H1 (cell line): ENCODE measurements at regions not wholly inside any gene's neighbourhood (a gene's known extent, or its start where the extent isn't known, plus 50 kb on each side); places are given as distances from the start of the nearest gene placed in this dataset.

Experiments used
- ASH2L ChIP-seq: fragments of 200-600, 300-600 bp; sonication (generic); IDR thresholded peaks from one replicate; pipeline ENCODE4 v1.7.1; 2017; ENCODE audit warnings: low read length
- EP300 ChIP-seq, 2 experiments: IDR thresholded peaks; 1 replicate in 1 of 2; 2 replicates in 1 of 2; pipeline ENCODE4 v1.6.1; 2011 to 2012; ENCODE audit warnings: low read depth in 2 of 2, low read length in 2 of 2, mild to moderate bottlenecking in 2 of 2, borderline replicate concordance in 1 of 2, inconsistent platforms in 1 of 2, moderate library complexity in 1 of 2
- EZH2 ChIP-seq: fragments of 200-600 bp; sonication (generic); IDR thresholded peaks from 2 replicates; pipeline ENCODE4 v1.7.1; 2012; ENCODE audit warnings: low read depth, mild to moderate bottlenecking, moderate library complexity, low read length, inconsistent platforms; ENCODE audit not compliant: severe bottlenecking
- KDM1A ChIP-seq: fragments of 200-600, 300-600 bp; sonication (generic); IDR thresholded peaks from 2 replicates; pipeline ENCODE4 v1.7.1; 2016; ENCODE audit warnings: mild to moderate bottlenecking, low read length, borderline replicate concordance
- MAFK ChIP-seq: IDR thresholded peaks from 2 replicates; pipeline ENCODE4 v1.6.1; 2012; ENCODE audit warnings: low read depth, mild to moderate bottlenecking, improper control_type of control experiment, low read length
- POLR2A ChIP-seq, 2 experiments: IDR thresholded peaks; 1 replicate in 1 of 2; 2 replicates in 1 of 2; pipeline ENCODE4 v1.6.1; 2011; ENCODE audit warnings: low read depth in 2 of 2, low read length in 2 of 2, mild to moderate bottlenecking in 2 of 2; ENCODE audit errors: control extremely low read depth in 1 of 2
- POLR2AphosphoS5 ChIP-seq: IDR thresholded peaks from 2 replicates; pipeline ENCODE4 v1.6.1; 2011; ENCODE audit warnings: low read depth, low read length
- RBBP5 ChIP-seq: IDR thresholded peaks from 2 replicates; pipeline ENCODE4 v1.7.1; 2012; ENCODE audit warnings: low read depth, mild to moderate bottlenecking, inconsistent platforms, low read length, moderate library complexity, borderline replicate concordance
- SUZ12 ChIP-seq: fragments of 200-600 bp; sonication (generic); IDR thresholded peaks from 2 replicates; pipeline ENCODE4 v1.6.1; 2012; ENCODE audit warnings: mild to moderate bottlenecking, inconsistent platforms, low read length, moderate library complexity, mixed read lengths
- TEAD4 ChIP-seq: IDR thresholded peaks from 2 replicates; pipeline ENCODE4 v1.6.1; 2012; ENCODE audit warnings: low read depth, low read length, inconsistent platforms, mixed read lengths
- TF ChIP-seq, protein P1 (sequence below), 3 experiments: IDR thresholded peaks; 1 replicate in 2 of 3; 2 replicates in 1 of 3; pipeline versions ENCODE4 v1.5.1 to v1.6.1; 2011; ENCODE audit warnings: low read length in 3 of 3, mild to moderate bottlenecking in 3 of 3, inconsistent platforms in 2 of 3, low read depth in 1 of 3, moderate library complexity in 1 of 3; ENCODE audit not compliant: insufficient read depth in 1 of 3; ENCODE audit errors: control extremely low read depth in 1 of 3
- TF ChIP-seq, protein P2 (sequence below): IDR thresholded peaks from 2 replicates; pipeline ENCODE4 v1.6.1; 2011; ENCODE audit warnings: low read length, improper control_type of control experiment

DNA sequence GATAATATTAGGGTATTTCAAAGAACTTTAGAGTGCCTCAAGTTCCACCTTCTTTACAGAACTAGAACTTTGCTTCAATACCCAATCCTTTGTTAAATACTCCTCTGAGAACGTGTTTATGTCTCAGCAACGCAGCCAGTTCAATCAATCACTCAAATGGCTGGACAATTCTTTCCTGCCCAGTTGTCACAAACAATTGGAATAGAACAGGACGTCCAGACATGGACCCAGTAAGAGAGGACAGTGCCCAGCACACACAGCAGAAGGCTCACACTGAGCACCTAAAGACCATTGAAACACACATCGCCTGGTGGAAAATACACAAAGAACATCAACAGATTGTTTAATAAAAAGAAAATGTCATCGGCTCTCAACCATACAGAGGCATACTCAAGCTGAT, 140.6 kb downstream of the TTLL2 start:
- TF ChIP-seq POLR2A (IDR thresholded peaks at IDR 0.05; ENCODE audit: control extremely low read depth in 1 of 2, low read depth in 2 of 2, low read length in 2 of 2) (no peak), POLR2AphosphoS5 (no peak), SUZ12 (no peak), MAFK (no peak), EZH2 (no peak), RBBP5 (no peak), ASH2L (no peak), TEAD4 (no peak), EP300 (IDR thresholded peaks at IDR 0.05; ENCODE audit: borderline replicate concordance in 1 of 2, low read depth in 2 of 2, low read length in 2 of 2) (no peak), KDM1A (no peak)
- TF ChIP-seq, protein P1, sequence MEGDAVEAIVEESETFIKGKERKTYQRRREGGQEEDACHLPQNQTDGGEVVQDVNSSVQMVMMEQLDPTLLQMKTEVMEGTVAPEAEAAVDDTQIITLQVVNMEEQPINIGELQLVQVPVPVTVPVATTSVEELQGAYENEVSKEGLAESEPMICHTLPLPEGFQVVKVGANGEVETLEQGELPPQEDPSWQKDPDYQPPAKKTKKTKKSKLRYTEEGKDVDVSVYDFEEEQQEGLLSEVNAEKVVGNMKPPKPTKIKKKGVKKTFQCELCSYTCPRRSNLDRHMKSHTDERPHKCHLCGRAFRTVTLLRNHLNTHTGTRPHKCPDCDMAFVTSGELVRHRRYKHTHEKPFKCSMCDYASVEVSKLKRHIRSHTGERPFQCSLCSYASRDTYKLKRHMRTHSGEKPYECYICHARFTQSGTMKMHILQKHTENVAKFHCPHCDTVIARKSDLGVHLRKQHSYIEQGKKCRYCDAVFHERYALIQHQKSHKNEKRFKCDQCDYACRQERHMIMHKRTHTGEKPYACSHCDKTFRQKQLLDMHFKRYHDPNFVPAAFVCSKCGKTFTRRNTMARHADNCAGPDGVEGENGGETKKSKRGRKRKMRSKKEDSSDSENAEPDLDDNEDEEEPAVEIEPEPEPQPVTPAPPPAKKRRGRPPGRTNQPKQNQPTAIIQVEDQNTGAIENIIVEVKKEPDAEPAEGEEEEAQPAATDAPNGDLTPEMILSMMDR (IDR thresholded peaks at IDR 0.05; ENCODE audit: control extremely low read depth in 1 of 3, insufficient read depth in 1 of 3, low read depth in 1 of 3, low read length in 3 of 3) = no peak
- TF ChIP-seq, protein P2, sequence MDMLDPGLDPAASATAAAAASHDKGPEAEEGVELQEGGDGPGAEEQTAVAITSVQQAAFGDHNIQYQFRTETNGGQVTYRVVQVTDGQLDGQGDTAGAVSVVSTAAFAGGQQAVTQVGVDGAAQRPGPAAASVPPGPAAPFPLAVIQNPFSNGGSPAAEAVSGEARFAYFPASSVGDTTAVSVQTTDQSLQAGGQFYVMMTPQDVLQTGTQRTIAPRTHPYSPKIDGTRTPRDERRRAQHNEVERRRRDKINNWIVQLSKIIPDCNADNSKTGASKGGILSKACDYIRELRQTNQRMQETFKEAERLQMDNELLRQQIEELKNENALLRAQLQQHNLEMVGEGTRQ = no peak
